SK-N-SH (cell line): ENCODE measurements at regions not wholly inside any gene's neighbourhood (a gene's known extent, or its start where the extent isn't known, plus 50 kb on each side); places are given as distances from the start of the nearest gene placed in this dataset.

Experiments used
- CTCF ChIA-PET: fragments of 300-600, 350-600 bp; formaldehyde crosslinking; extraction: SDS; loops from one replicate; lab custom pipeline; 2021; lab: Yijun Ruan, JAX
- POLR2A ChIA-PET: fragments of 350-600 bp; sonication (Branson Sonifier 250); formaldehyde crosslinking; extraction: SDS; loops from one replicate; lab custom pipeline; 2020; ENCODE audit warnings: antibody characterized with exemption, inconsistent platforms; lab: Yijun Ruan, JAX
- DNase-seq: peaks from one replicate; pipeline ENCODE4 v3.0.0; 2012
- H2AFZ ChIP-seq: fragments of 200-600 bp; sonication (generic); 2 replicates; pipeline ENCODE4 v1.8.1; 2016; ENCODE audit warnings: antibody characterized with exemption, mild to moderate bottlenecking, low read depth
- H3F3A ChIP-seq: fragments of 200-600 bp; sonication (generic); replicated peaks from 2 replicates; pipeline ENCODE3; 2016; ENCODE audit warnings: antibody characterized with exemption, mild to moderate bottlenecking; ENCODE audit not compliant: insufficient read depth
- H3K27ac ChIP-seq, 2 experiments: fragments of 200-500 bp in 1 of 2; fragments of 200-600 bp in 1 of 2; sonication (Bioruptor generic) in 1 of 2; sonication (generic), shearing (Covaris generic) in 1 of 2; 2 replicates each; pipeline versions ENCODE4 v1.5.1 to v1.6.1; 2014 to 2016; ENCODE audit warnings: low read depth in 2 of 2, inconsistent platforms in 1 of 2, low read length in 1 of 2, mild to moderate bottlenecking in 1 of 2, mixed read lengths in 1 of 2
- H3K27me3 ChIP-seq: fragments of 200-600 bp; sonication (generic), shearing (Covaris generic); 2 replicates; pipeline ENCODE4 v1.6.1; 2016; ENCODE audit warnings: mixed run types; ENCODE audit not compliant: insufficient read depth
- H3K36me3 ChIP-seq, 2 experiments: fragments of 200-500 bp in 1 of 2; fragments of 200-600 bp in 1 of 2; sonication (Bioruptor generic) in 1 of 2; sonication (generic) in 1 of 2; replicated peaks in 1 of 2; 2 replicates each; pipeline versions ENCODE3 to v1.5.1; 2014 to 2016; ENCODE audit warnings: low read length in 1 of 2, mild to moderate bottlenecking in 1 of 2; ENCODE audit not compliant: insufficient read depth in 2 of 2, control insufficient read depth in 1 of 2
- H3K4me1 ChIP-seq, 2 experiments: fragments of 200-500 bp in 1 of 2; fragments of 200-600 bp in 1 of 2; sonication (Bioruptor generic) in 1 of 2; sonication (generic), shearing (Covaris generic) in 1 of 2; 2 replicates each; pipeline versions ENCODE4 v1.5.1 to v1.6.1; 2014 to 2016; ENCODE audit warnings: low read depth in 1 of 2, low read length in 1 of 2, mixed run types in 1 of 2; ENCODE audit not compliant: insufficient read depth in 2 of 2, control insufficient read depth in 1 of 2
- H3K4me2 ChIP-seq: fragments of 200-600 bp; sonication (generic), shearing (Covaris generic); 2 replicates; pipeline ENCODE4 v1.6.1; 2017; ENCODE audit warnings: mixed run types
- H3K4me3 ChIP-seq, 2 experiments: fragments of 200-500 bp in 1 of 2; fragments of 200-600 bp in 1 of 2; sonication (Bioruptor generic) in 1 of 2; sonication (generic), shearing (Covaris generic) in 1 of 2; 2 replicates each; pipeline versions ENCODE4 v1.5.1 to v1.8.1; 2014 to 2016; ENCODE audit warnings: low read depth in 2 of 2, inconsistent platforms in 1 of 2, low read length in 1 of 2, mild to moderate bottlenecking in 1 of 2, mixed read lengths in 1 of 2, moderate library complexity in 1 of 2
- H3K79me2 ChIP-seq: fragments of 200-600 bp; sonication (generic); 2 replicates; pipeline ENCODE4 v1.8.1; 2017; ENCODE audit warnings: mild to moderate bottlenecking; ENCODE audit not compliant: insufficient read depth
- H3K9ac ChIP-seq: fragments of 200-600 bp; sonication (generic); 2 replicates; pipeline ENCODE4 v1.6.1; 2017; ENCODE audit warnings: mixed run types
- H3K9me2 ChIP-seq: fragments of 200-600 bp; sonication (generic); 2 replicates; pipeline ENCODE4 v1.6.1; 2017; ENCODE audit warnings: mixed run types
- H3K9me3 ChIP-seq: fragments of 200-600 bp; sonication (generic); 2 replicates; pipeline ENCODE4 v1.6.1; 2017; ENCODE audit warnings: mixed run types, mild to moderate bottlenecking, moderate library complexity
- H4K20me1 ChIP-seq: fragments of 200-600 bp; sonication (generic); 2 replicates; pipeline ENCODE4 v1.6.1; 2017; ENCODE audit warnings: mild to moderate bottlenecking, mixed run types; ENCODE audit not compliant: insufficient read depth
- CTCF ChIP-seq: fragments of 200-600 bp; sonication (generic); IDR thresholded peaks from 2 replicates; pipeline ENCODE4 v1.6.1; 2017; ENCODE audit warnings: antibody characterized with exemption, mild to moderate bottlenecking, moderate library complexity
- FOXM1 ChIP-seq: IDR thresholded peaks from 2 replicates; pipeline ENCODE4 v1.4.0; 2012; ENCODE audit warnings: low read depth, mild to moderate bottlenecking
- NFIC ChIP-seq: IDR thresholded peaks from 2 replicates; pipeline ENCODE4 v1.4.0; 2012; ENCODE audit warnings: borderline replicate concordance
- RAD21 ChIP-seq: IDR thresholded peaks from 2 replicates; pipeline ENCODE4 v1.6.1; 2012; ENCODE audit warnings: mild to moderate bottlenecking, low read length
- RFX5 ChIP-seq: IDR thresholded peaks from 2 replicates; pipeline ENCODE4 v1.6.1; 2012; ENCODE audit warnings: mild to moderate bottlenecking, improper control_type of control experiment, low read length
- TAF1 ChIP-seq: IDR thresholded peaks from 2 replicates; pipeline ENCODE4 v1.6.1; 2012; ENCODE audit warnings: low read depth, mild to moderate bottlenecking, low read length, moderate library complexity, borderline replicate concordance
- whole genome bisulfite sequencing: methylation state at CpG from one replicate; pipeline ENCODE4 v1.1.6; 2017; ENCODE audit warnings: low lambda C conversion rate; 5-methylcytosine and 5-hydroxymethylcytosine counted together
- TF ChIP-seq, protein P1 (sequence below): IDR thresholded peaks from 2 replicates; pipeline ENCODE4 v1.6.1; 2012; ENCODE audit warnings: mild to moderate bottlenecking, low read depth, low read length, moderate library complexity

DNA sequence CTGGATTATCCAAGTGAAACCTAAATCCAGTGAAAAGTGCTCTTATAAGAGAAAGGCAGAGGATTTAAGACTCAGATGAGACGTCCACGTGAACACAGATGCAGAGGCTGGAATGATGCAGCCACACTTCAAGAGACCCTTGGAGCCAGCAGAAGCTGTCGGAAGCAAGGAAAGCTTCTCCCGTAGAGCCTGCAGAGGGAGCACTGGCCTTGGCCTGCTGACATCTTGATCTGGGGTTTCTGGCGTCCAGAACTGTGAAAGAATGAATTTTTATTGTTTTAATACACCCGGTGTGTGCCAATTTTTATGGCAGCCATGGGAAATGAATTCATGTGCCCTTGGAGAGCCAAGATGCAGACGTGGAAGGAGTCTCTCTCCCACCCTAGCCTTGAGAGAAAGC is 407.0 kb upstream of the B3GAT1 start:
- WGBS = 41% methylated on average over 6 of the region's 7 CpGs
- no peak overlapping the region for H3K27ac ChIP-seq

DNA sequence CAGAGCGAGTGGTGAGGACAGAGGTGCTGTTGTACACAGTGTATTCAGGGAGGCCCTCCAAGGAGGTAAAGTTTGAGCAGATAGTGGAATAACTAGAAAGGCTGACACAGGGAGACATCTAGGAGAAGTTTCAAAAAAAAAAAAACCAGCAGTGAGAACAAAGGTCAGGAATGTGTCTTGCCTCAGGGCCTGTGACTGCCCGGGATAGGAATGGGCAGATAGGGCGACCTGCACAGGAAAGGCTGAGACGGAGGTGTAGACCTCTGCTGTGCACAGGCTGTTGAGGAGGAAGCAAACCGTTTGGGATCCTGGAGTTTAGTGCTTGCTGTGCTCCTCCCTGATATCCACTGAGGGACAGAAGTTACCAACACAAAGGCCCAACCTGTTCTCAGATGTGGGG is 406.5 kb upstream of the B3GAT1 start:
- Histone ChIP-seq H3K27me3 (no peaks in the 10 kb centered on the region), H3K36me3 (no peaks in the 10 kb centered on the region), H3K4me3 (no peak overlapping the region), H3K27ac (no peak overlapping the region), H3K9ac (no peak overlapping the region), H3K9me3 (peaks cover 9% of the 10 kb centered on the region; the same call in 1 of the 2 replicates), H3K4me1 (peaks cover 0 to 5% of the 10 kb centered on the region in 2 experiments; a peak in 1 of 4 replicates), H3K9me2 (no peaks in the 10 kb centered on the region), H3F3A (no peaks in the 10 kb centered on the region), H3K79me2 (no peaks in the 10 kb centered on the region), H4K20me1 (no peaks in the 10 kb centered on the region), H3K4me2 (no peak overlapping the region), H2AFZ (no peak overlapping the region)
- ChIA-PET POLR2A (no interaction called here), CTCF (interaction anchor here (0.6 to 0.9 kb wide), 2 partner anchors 10 to 18 kb away, joined by 3 to 4 read pairs; no protein-coding TSS in a partner anchor)
- TF ChIP-seq FOXM1 = no peak
- TF ChIP-seq NFIC = no peak
- TF ChIP-seq TAF1 = no peak
- DNase-seq = no peak
- 12% methylated on average over 5 of the region's 5 CpGs for WGBS

More for the DNA sequence above, 407.0 kb upstream of the B3GAT1 start:
- ChIA-PET CTCF (interaction anchor here (0.6 to 2.0 kb wide), 3 partner anchors 10 to 17 kb away, joined by 3 to 5 read pairs (median 4); no protein-coding TSS in a partner anchor), POLR2A (no interaction called here)
- Histone ChIP-seq H3K4me3 (no peak overlapping the region), H3K9ac (no peak overlapping the region), H3K9me2 (no peaks in the 10 kb centered on the region), H3K36me3 (no peaks in the 10 kb centered on the region), H4K20me1 (no peaks in the 10 kb centered on the region), H3F3A (no peaks in the 10 kb centered on the region), H3K9me3 (peaks cover 9% of the 10 kb centered on the region; the same call in 1 of the 2 replicates), H3K79me2 (no peaks in the 10 kb centered on the region), H2AFZ (no peak overlapping the region), H3K27me3 (no peaks in the 10 kb centered on the region), H3K4me2 (no peak overlapping the region), H3K4me1 (peaks cover 0 to 5% of the 10 kb centered on the region in 2 experiments; a peak in 1 of 4 replicates)
- TF ChIP-seq CTCF (no peak), RAD21 (peak; percentile 46), RFX5 (no peak)
- TF ChIP-seq, protein P1, sequence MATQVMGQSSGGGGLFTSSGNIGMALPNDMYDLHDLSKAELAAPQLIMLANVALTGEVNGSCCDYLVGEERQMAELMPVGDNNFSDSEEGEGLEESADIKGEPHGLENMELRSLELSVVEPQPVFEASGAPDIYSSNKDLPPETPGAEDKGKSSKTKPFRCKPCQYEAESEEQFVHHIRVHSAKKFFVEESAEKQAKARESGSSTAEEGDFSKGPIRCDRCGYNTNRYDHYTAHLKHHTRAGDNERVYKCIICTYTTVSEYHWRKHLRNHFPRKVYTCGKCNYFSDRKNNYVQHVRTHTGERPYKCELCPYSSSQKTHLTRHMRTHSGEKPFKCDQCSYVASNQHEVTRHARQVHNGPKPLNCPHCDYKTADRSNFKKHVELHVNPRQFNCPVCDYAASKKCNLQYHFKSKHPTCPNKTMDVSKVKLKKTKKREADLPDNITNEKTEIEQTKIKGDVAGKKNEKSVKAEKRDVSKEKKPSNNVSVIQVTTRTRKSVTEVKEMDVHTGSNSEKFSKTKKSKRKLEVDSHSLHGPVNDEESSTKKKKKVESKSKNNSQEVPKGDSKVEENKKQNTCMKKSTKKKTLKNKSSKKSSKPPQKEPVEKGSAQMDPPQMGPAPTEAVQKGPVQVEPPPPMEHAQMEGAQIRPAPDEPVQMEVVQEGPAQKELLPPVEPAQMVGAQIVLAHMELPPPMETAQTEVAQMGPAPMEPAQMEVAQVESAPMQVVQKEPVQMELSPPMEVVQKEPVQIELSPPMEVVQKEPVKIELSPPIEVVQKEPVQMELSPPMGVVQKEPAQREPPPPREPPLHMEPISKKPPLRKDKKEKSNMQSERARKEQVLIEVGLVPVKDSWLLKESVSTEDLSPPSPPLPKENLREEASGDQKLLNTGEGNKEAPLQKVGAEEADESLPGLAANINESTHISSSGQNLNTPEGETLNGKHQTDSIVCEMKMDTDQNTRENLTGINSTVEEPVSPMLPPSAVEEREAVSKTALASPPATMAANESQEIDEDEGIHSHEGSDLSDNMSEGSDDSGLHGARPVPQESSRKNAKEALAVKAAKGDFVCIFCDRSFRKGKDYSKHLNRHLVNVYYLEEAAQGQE = no peak
- no peak for DNase-seq
